Endothelial cell (in vitro differentiated cells): ENCODE measurements at regions not wholly inside any gene's neighbourhood (a gene's known extent, or its start where the extent isn't known, plus 50 kb on each side); places are given as distances from the start of the nearest gene placed in this dataset.

Source experiments
- DNase-seq: peaks from one replicate; pipeline ENCODE4 v3.0.0; 2021; ENCODE audit warnings: low spot score
- H3K27ac Mint-ChIP-seq: one replicate; pipeline ENCODE4 v1.8.0; 2021; ENCODE audit warnings: mixed read lengths, inconsistent platforms; ENCODE audit not compliant: unreplicated experiment
- H3K27me3 Mint-ChIP-seq: one replicate; pipeline ENCODE4 v1.8.0; 2021; ENCODE audit warnings: mild to moderate bottlenecking, moderate library complexity, mixed read lengths, inconsistent platforms; ENCODE audit not compliant: unreplicated experiment
- H3K36me3 Mint-ChIP-seq: one replicate; pipeline ENCODE4 v1.8.0; 2021; ENCODE audit warnings: mild to moderate bottlenecking, low read depth, mixed read lengths, inconsistent platforms; ENCODE audit not compliant: unreplicated experiment
- H3K4me1 Mint-ChIP-seq: one replicate; pipeline ENCODE4 v1.8.0; 2021; ENCODE audit warnings: mild to moderate bottlenecking, mixed read lengths, inconsistent platforms; ENCODE audit not compliant: unreplicated experiment
- H3K4me3 Mint-ChIP-seq: one replicate; pipeline ENCODE4 v1.8.0; 2021; ENCODE audit warnings: mild to moderate bottlenecking, mixed read lengths, inconsistent platforms; ENCODE audit not compliant: unreplicated experiment
- H3K9me3 Mint-ChIP-seq: one replicate; pipeline ENCODE4 v1.8.0; 2021; ENCODE audit warnings: mixed read lengths, inconsistent platforms; ENCODE audit not compliant: unreplicated experiment
- CTCF ChIP-seq: fragments of 200-600 bp; sonication (generic); IDR thresholded peaks from one replicate; pipeline ENCODE4 v1.5.0; 2021; ENCODE audit warnings: antibody characterized with exemption; ENCODE audit not compliant: unreplicated experiment

GRCh38 chr2:9760902-9761228 lies 82.4 kb upstream of the TAF1B start:
- H3K4me3 Mint-ChIP-seq, result peak overlapping the region; percentile 11
- no peak for DNase-seq
- no peak overlapping the region for H3K27ac Mint-ChIP-seq
- H3K9me3 Mint-ChIP-seq, result no peaks in the 10 kb centered on the region
- peaks cover 3% of the 10 kb centered on the region for H3K36me3 Mint-ChIP-seq
- no peak for TF ChIP-seq CTCF
- peaks cover 8% of the 10 kb centered on the region for H3K27me3 Mint-ChIP-seq
- H3K4me1 Mint-ChIP-seq, result peaks cover 15% of the 10 kb centered on the region

GRCh38 chr2:9761577-9761976 lies 81.7 kb upstream of the TAF1B start:
- H3K27ac Mint-ChIP-seq, result no peak overlapping the region
- H3K4me1 Mint-ChIP-seq, result peaks cover 19% of the 10 kb centered on the region
- peaks cover 3% of the 10 kb centered on the region for H3K36me3 Mint-ChIP-seq
- DNase-seq, result no peak
- no peaks in the 10 kb centered on the region for H3K9me3 Mint-ChIP-seq
- no peak for TF ChIP-seq CTCF
- H3K27me3 Mint-ChIP-seq, result peaks cover 3% of the 10 kb centered on the region
- H3K4me3 Mint-ChIP-seq, result no peak overlapping the region

- Mint-ChIP-seq H3K4me1 (peaks cover 21% of the 10 kb centered on the region), H3K27me3 (peaks cover 5% of the 10 kb centered on the region), H3K27ac (no peak overlapping the region), H3K36me3 (peaks cover 3% of the 10 kb centered on the region), H3K4me3 (no peak overlapping the region), H3K9me3 (no peaks in the 10 kb centered on the region)
- no peak for DNase-seq
- TF ChIP-seq CTCF, result no peak
These were observed 81.1 kb upstream of the TAF1B start for GRCh38 chr2:9762164-9762563.

GRCh38 chr2:9762941-9763340 lies 80.3 kb upstream of the TAF1B start:
- no peak overlapping the region for H3K4me3 Mint-ChIP-seq
- H3K36me3 Mint-ChIP-seq, result peaks cover 3% of the 10 kb centered on the region

More at GRCh38 chr2:9762941-9763340, 80.3 kb upstream of the TAF1B start:
- H3K4me1 Mint-ChIP-seq, result peaks cover 15% of the 10 kb centered on the region
- H3K27me3 Mint-ChIP-seq, result peaks cover 8% of the 10 kb centered on the region
- no peak for TF ChIP-seq CTCF
- H3K27ac Mint-ChIP-seq, result no peak overlapping the region
- no peaks in the 10 kb centered on the region for H3K9me3 Mint-ChIP-seq
- DNase-seq, result no peak
